Stimulated activated CD8-positive, alpha-beta memory T cell treated with anti-CD3 and anti-CD28 coated beads, Interleukin-12 subunit alpha, Interleukin-12 subunit beta, amount 100 ng/mL, for 1 hour (primary cell): ENCODE measurements at regions not wholly inside any gene's neighbourhood (a gene's known extent, or its start where the extent isn't known, plus 50 kb on each side); places are given as distances from the start of the nearest gene placed in this dataset.

Source experiments
- DNase-seq: peaks from one replicate; pipeline ENCODE4 v3.0.0-alpha.2; 2020; ENCODE audit warnings: low read depth

GRCh38 chr5:96033116-96033515 is 71.5 kb upstream of the ELL2 start:
- DNase-seq = no peak

- no peak for DNase-seq
Observed at GRCh38 chr5:96031811-96032261, 70.2 kb upstream of the ELL2 start.

GRCh38 chr5:96031180-96031579 is 69.5 kb upstream of the ELL2 start:
- DNase-seq = no peak

- DNase-seq = no peak
Observed at GRCh38 chr5:96026406-96027041, 64.9 kb upstream of the ELL2 start.

- no peak for DNase-seq
Observed at GRCh38 chr5:96024683-96025475, 63.2 kb upstream of the ELL2 start.

GRCh38 chr5:96023518-96023917 is 61.9 kb upstream of the ELL2 start:
- DNase-seq = no peak

- DNase-seq = no peak
Observed at GRCh38 chr5:96022971-96023370, 61.3 kb upstream of the ELL2 start.

- no peak for DNase-seq
Observed at GRCh38 chr5:96017951-96018350, 56.3 kb upstream of the ELL2 start.

GRCh38 chr5:96016216-96016615 is 54.6 kb upstream of the ELL2 start:
- DNase-seq = no peak

- DNase-seq = no peak
Observed at GRCh38 chr5:96015709-96016108, 54.1 kb upstream of the ELL2 start.

- no peak for DNase-seq
Observed at GRCh38 chr5:96014395-96014794, 52.7 kb upstream of the ELL2 start.

- no peak for DNase-seq
Observed at GRCh38 chr5:96013254-96013653, 51.6 kb upstream of the ELL2 start.

- DNase-seq = no peak
Observed at GRCh38 chr5:96012399-96012798, 50.7 kb upstream of the ELL2 start.
